Chondrocyte (in vitro differentiated cells): ENCODE measurements at regions not wholly inside any gene's neighbourhood (a gene's known extent, or its start where the extent isn't known, plus 50 kb on each side); places are given as distances from the start of the nearest gene placed in this dataset.
A peak's percentile ranks its signal among the peaks of the same experiment; 100 is the strongest.

Source experiments
- DNase-seq: peaks from one replicate; pipeline ENCODE4 v3.0.0; 2021; ENCODE audit warnings: mixed read lengths, low spot score
- H3K27ac Mint-ChIP-seq: one replicate; pipeline ENCODE4 v1.8.0; 2021; ENCODE audit warnings: mild to moderate bottlenecking, moderate library complexity, mixed read lengths; ENCODE audit not compliant: unreplicated experiment
- H3K27me3 Mint-ChIP-seq: 2 replicates; pipeline ENCODE4 v1.8.0; 2021; ENCODE audit warnings: low read depth, mixed read lengths
- H3K36me3 Mint-ChIP-seq: 2 replicates; pipeline ENCODE4 v1.8.0; 2021; ENCODE audit warnings: low read depth, mixed read lengths
- H3K4me1 Mint-ChIP-seq: 2 replicates; pipeline ENCODE4 v1.8.0; 2021; ENCODE audit warnings: low read depth, mild to moderate bottlenecking, mixed read lengths
- H3K4me3 Mint-ChIP-seq: one replicate; pipeline ENCODE4 v1.8.0; 2021; ENCODE audit warnings: mild to moderate bottlenecking, moderate library complexity, mixed read lengths; ENCODE audit not compliant: unreplicated experiment
- H3K9me3 Mint-ChIP-seq: 2 replicates; pipeline ENCODE4 v1.8.0; 2021; ENCODE audit warnings: low read depth, mixed read lengths
- CTCF ChIP-seq: fragments of 200-600 bp; sonication (generic); IDR thresholded peaks from 2 replicates; pipeline ENCODE4 v1.5.0; 2021; ENCODE audit warnings: antibody characterized with exemption, mild to moderate bottlenecking, moderate library complexity

- Mint-ChIP-seq H3K27ac (no peak overlapping the region), H3K9me3 (no peaks in the 10 kb centered on the region), H3K4me3 (no peak overlapping the region), H3K36me3 (peaks cover 2% of the 10 kb centered on the region), H3K27me3 (no peaks in the 10 kb centered on the region), H3K4me1 (peaks cover 23% of the 10 kb centered on the region)
- TF ChIP-seq CTCF: no peak
- DNase-seq: no peak
Measured at GRCh38 chr6:21764989-21765388, 171.4 kb downstream of the SOX4 start.

GRCh38 chr6:21767891-21768648 is 174.5 kb downstream of the SOX4 start:
- DNase-seq: no peak
- Mint-ChIP-seq H3K4me1 (peaks cover 51% of the 10 kb centered on the region), H3K27me3 (no peaks in the 10 kb centered on the region), H3K9me3 (no peaks in the 10 kb centered on the region), H3K36me3 (no peaks in the 10 kb centered on the region), H3K4me3 (no peak overlapping the region), H3K27ac (peak overlapping the region; percentile 85)
- no peak for TF ChIP-seq CTCF

GRCh38 chr6:21769405-21769861 is 175.9 kb downstream of the SOX4 start:
- no peaks in the 10 kb centered on the region for H3K36me3 Mint-ChIP-seq
- H3K4me3 Mint-ChIP-seq: peak overlapping the region; percentile 1
- H3K4me1 Mint-ChIP-seq: peaks cover 53% of the 10 kb centered on the region
- TF ChIP-seq CTCF: no peak
- no peak for DNase-seq
- H3K27me3 Mint-ChIP-seq: no peaks in the 10 kb centered on the region
- H3K9me3 Mint-ChIP-seq: no peaks in the 10 kb centered on the region
- peak overlapping the region; percentile 85 for H3K27ac Mint-ChIP-seq

GRCh38 chr6:21769968-21770367 is 176.4 kb downstream of the SOX4 start:
- H3K36me3 Mint-ChIP-seq: no peaks in the 10 kb centered on the region
- H3K4me3 Mint-ChIP-seq: no peak overlapping the region
- peak overlapping the region; percentile 85 for H3K27ac Mint-ChIP-seq
- no peaks in the 10 kb centered on the region for H3K9me3 Mint-ChIP-seq
- peaks cover 54% of the 10 kb centered on the region for H3K4me1 Mint-ChIP-seq
- TF ChIP-seq CTCF: no peak
- no peak for DNase-seq
- no peaks in the 10 kb centered on the region for H3K27me3 Mint-ChIP-seq

- Mint-ChIP-seq H3K27me3 (no peaks in the 10 kb centered on the region), H3K4me3 (no peak overlapping the region), H3K9me3 (no peaks in the 10 kb centered on the region), H3K4me1 (peaks cover 54% of the 10 kb centered on the region), H3K36me3 (no peaks in the 10 kb centered on the region), H3K27ac (peak overlapping the region; percentile 0)
- no peak for TF ChIP-seq CTCF
- DNase-seq: no peak
Measured at GRCh38 chr6:21771626-21772320, 178.2 kb downstream of the SOX4 start.
